Mammary epithelial cell (primary cell): ENCODE measurements at regions not wholly inside any gene's neighbourhood (a gene's known extent, or its start where the extent isn't known, plus 50 kb on each side); places are given as distances from the start of the nearest gene placed in this dataset.

Experiments used
- CTCF ChIP-seq, 2 donors: IDR thresholded peaks in 1 of 2; conservative IDR thresholded peaks in 1 of 2; 2 replicates each; pipeline ENCODE4 v1.5.1; 2011 to 2012; ENCODE audit warnings: inconsistent platforms in 2 of 2, low read length in 2 of 2, mild to moderate bottlenecking in 2 of 2, control low read depth in 1 of 2, low read depth in 1 of 2; ENCODE audit not compliant: insufficient read depth in 1 of 2; ENCODE audit errors: extremely low read depth in 1 of 2
- EZH2 ChIP-seq: IDR thresholded peaks from 2 replicates; pipeline ENCODE4 v1.6.1; 2012; ENCODE audit warnings: low read length, inconsistent platforms, borderline replicate concordance

GRCh38 chr6:153373869-153374268 is 242.8 kb upstream of the RGS17 start:
- TF ChIP-seq CTCF (conservative IDR thresholded peaks at IDR 0.05 in 1 of 2, IDR thresholded peaks at IDR 0.05 in 1 of 2; ENCODE audit: extremely low read depth in 1 of 2, insufficient read depth in 1 of 2, low read depth in 1 of 2, low read length in 2 of 2) (no peak), EZH2 (no peak)
